HFFc6 (cell line): ENCODE measurements at regions not wholly inside any gene's neighbourhood (a gene's known extent, or its start where the extent isn't known, plus 50 kb on each side); places are given as distances from the start of the nearest gene placed in this dataset.
"Not testable (repeated sequence)": the region's sequence is repeated elsewhere in the genome, so short reads cannot be mapped to it uniquely, and the experiment has no call there.

Experiments
- DNase-seq: peaks from one replicate; pipeline ENCODE4 v3.0.0-alpha.2; 2018
- H3K27ac Mint-ChIP-seq: 2 replicates; pipeline ENCODE4 v1.8.0; 2020; ENCODE audit warnings: mild to moderate bottlenecking, mixed read lengths
- H3K27me3 Mint-ChIP-seq: 2 replicates; pipeline ENCODE4 v1.8.0; 2021; ENCODE audit warnings: mild to moderate bottlenecking, moderate library complexity, mixed read lengths; ENCODE audit not compliant: insufficient read depth
- H3K36me3 Mint-ChIP-seq: 2 replicates; pipeline ENCODE4 v1.8.0; 2021; ENCODE audit warnings: low read depth, mixed read lengths
- H3K4me1 Mint-ChIP-seq: 2 replicates; pipeline ENCODE4 v1.8.0; 2020; ENCODE audit warnings: low read depth, mixed read lengths
- H3K4me3 Mint-ChIP-seq: 2 replicates; pipeline ENCODE4 v1.8.0; 2020; ENCODE audit warnings: mild to moderate bottlenecking, moderate library complexity, mixed read lengths
- H3K9me3 Mint-ChIP-seq: 2 replicates; pipeline ENCODE4 v1.8.0; 2020; ENCODE audit warnings: mild to moderate bottlenecking, mixed read lengths
- TF ChIP-seq, protein P1 (sequence below): fragments of 200-600 bp; sonication (generic); IDR thresholded peaks from 2 replicates; pipeline ENCODE4 v1.5.0; 2021; ENCODE audit warnings: antibody characterized with exemption, mild to moderate bottlenecking

DNA sequence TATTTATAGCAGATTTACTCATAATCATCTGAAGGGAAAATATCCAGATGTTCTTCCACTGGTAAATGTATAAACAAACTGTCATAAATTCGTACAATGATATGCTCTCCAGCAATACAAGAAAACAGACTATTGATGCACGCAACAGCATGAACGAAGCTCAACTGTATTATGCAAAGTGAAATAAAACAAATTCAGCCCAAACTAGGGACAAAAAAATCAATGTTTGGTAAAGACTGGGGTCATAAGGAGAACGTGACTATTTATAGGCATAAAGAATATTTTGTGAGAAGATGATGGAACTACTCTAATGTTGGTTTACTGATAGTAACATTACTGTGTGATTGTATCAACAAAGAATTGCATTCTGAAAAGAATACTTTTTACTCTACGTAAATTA, 1276.7 kb upstream of the DDX18 start:
- Mint-ChIP-seq H3K9me3 (peaks cover 25% of the 10 kb centered on the region), H3K4me1 (no peaks in the 10 kb centered on the region), H3K4me3 (no peak overlapping the region), H3K27ac (no peak overlapping the region), H3K27me3 (no peaks in the 10 kb centered on the region), H3K36me3 (no peaks in the 10 kb centered on the region)
- TF ChIP-seq, protein P1, sequence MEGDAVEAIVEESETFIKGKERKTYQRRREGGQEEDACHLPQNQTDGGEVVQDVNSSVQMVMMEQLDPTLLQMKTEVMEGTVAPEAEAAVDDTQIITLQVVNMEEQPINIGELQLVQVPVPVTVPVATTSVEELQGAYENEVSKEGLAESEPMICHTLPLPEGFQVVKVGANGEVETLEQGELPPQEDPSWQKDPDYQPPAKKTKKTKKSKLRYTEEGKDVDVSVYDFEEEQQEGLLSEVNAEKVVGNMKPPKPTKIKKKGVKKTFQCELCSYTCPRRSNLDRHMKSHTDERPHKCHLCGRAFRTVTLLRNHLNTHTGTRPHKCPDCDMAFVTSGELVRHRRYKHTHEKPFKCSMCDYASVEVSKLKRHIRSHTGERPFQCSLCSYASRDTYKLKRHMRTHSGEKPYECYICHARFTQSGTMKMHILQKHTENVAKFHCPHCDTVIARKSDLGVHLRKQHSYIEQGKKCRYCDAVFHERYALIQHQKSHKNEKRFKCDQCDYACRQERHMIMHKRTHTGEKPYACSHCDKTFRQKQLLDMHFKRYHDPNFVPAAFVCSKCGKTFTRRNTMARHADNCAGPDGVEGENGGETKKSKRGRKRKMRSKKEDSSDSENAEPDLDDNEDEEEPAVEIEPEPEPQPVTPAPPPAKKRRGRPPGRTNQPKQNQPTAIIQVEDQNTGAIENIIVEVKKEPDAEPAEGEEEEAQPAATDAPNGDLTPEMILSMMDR = no peak
- no peak for DNase-seq

GRCh38 chr2:116545286-116546068, 1269.0 kb upstream of the DDX18 start:
- H3K36me3 Mint-ChIP-seq = peaks cover under 1% of the 10 kb centered on the region; the same call in 1 of the 2 replicates

GRCh38 chr2:116552738-116553419, 1261.6 kb upstream of the DDX18 start:
- H3K4me1 Mint-ChIP-seq, H3K27me3 Mint-ChIP-seq, H3K4me3 Mint-ChIP-seq, H3K27ac Mint-ChIP-seq, DNase-seq, H3K36me3 Mint-ChIP-seq: not testable (repeated sequence)
- peaks cover 57% of the 10 kb centered on the region for H3K9me3 Mint-ChIP-seq

More at GRCh38 chr2:116545286-116546068, 1269.0 kb upstream of the DDX18 start:
- TF ChIP-seq, protein P1 = no peak
- no peak for DNase-seq
- Mint-ChIP-seq H3K27ac (no peak overlapping the region), H3K4me1 (no peaks in the 10 kb centered on the region), H3K4me3 (no peak overlapping the region), H3K9me3 (peaks cover 31% of the 10 kb centered on the region), H3K27me3 (no peaks in the 10 kb centered on the region; the same call in 1 of the 2 replicates)

DNA sequence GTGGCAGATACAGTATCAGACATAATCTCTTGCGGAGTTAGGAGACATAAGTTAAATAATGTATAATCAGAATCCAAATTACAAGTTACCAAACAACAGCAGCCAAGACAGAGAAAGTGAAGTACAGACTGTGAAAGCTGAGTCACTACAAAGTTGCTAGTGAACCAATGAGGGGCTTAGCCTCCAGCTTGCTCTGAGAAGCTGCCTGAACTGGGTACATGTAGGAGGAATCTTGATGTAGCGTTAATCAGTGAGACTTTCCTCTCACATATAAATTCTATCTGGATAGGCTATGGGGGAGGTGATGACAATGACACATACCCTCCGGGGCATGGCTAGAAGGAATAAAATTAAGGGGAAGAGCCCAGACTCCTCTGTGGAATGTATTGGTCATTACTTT, 1234.3 kb upstream of the DDX18 start:
- H3K9me3 Mint-ChIP-seq = peaks cover 52% of the 10 kb centered on the region
- H3K27ac Mint-ChIP-seq = no peak overlapping the region
- peaks cover 3% of the 10 kb centered on the region; the same call in 1 of the 2 replicates for H3K27me3 Mint-ChIP-seq
- H3K4me3 Mint-ChIP-seq = no peak overlapping the region
- no peaks in the 10 kb centered on the region for H3K4me1 Mint-ChIP-seq
- H3K36me3 Mint-ChIP-seq = no peaks in the 10 kb centered on the region
- TF ChIP-seq, protein P1 = no peak
- DNase-seq = no peak

DNA sequence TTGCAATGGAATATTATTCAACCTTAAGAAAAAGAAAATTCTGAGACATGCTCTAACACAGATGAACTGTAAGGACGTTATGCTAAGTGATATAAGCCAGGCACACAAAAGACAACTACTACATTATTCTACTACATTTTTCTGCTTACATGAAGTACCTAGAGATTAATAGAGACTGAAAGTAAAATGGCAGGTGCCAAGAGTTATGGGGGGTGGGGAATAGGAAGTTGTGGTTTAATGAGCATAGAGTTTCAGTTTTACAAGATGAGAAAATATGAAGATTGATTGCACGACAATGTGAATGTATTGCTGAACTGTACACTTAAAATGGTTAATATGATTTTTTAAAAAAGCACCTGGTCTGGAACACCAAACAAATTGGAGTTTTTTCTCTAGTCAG, 1231.6 kb upstream of the DDX18 start:
- peaks cover 37% of the 10 kb centered on the region for H3K9me3 Mint-ChIP-seq
- H3K27me3 Mint-ChIP-seq = no peaks in the 10 kb centered on the region
- H3K4me3 Mint-ChIP-seq = no peak overlapping the region
- H3K4me1 Mint-ChIP-seq = no peaks in the 10 kb centered on the region
- TF ChIP-seq, protein P1 = no peak
- no peaks in the 10 kb centered on the region for H3K36me3 Mint-ChIP-seq
- no peak for DNase-seq
- H3K27ac Mint-ChIP-seq = no peak overlapping the region
